Keratinocyte (primary cell): ENCODE measurements at regions not wholly inside any gene's neighbourhood (a gene's known extent, or its start where the extent isn't known, plus 50 kb on each side); places are given as distances from the start of the nearest gene placed in this dataset.

ENCODE experiments used
- DNase-seq: peaks from one replicate; pipeline ENCODE4 v3.0.0-alpha.2; 2011; ENCODE audit warnings: low read depth, missing footprints, low spot score
- FAIRE-seq: peaks from 2 replicates; lab custom pipeline; 2011; peaks lifted over from hg19 to GRCh38; lab: Jason Lieb, UNC
- H2AFZ ChIP-seq: 2 replicates; pipeline ENCODE4 v1.6.0; 2012; ENCODE audit warnings: low read length, control low read depth, inconsistent platforms; ENCODE audit not compliant: control insufficient read depth
- H3K27ac ChIP-seq: 2 replicates; pipeline ENCODE4 v1.5.1; 2011; ENCODE audit warnings: low read length; ENCODE audit not compliant: control insufficient read depth, insufficient read depth
- H3K27me3 ChIP-seq: 3 replicates; pipeline ENCODE4 v1.6.0; 2011; ENCODE audit warnings: low read length; ENCODE audit not compliant: control insufficient read depth, insufficient read depth; ENCODE audit errors: extremely low read depth
- H3K36me3 ChIP-seq, 2 experiments: 2 replicates in 1 of 2; 3 replicates in 1 of 2; pipeline ENCODE4 v1.5.1; 2011; ENCODE audit warnings: low read length in 2 of 2, mild to moderate bottlenecking in 1 of 2; ENCODE audit not compliant: control insufficient read depth in 2 of 2, insufficient read depth in 2 of 2; ENCODE audit errors: extremely low read depth in 1 of 2
- H3K4me1 ChIP-seq: 3 replicates; pipeline ENCODE4 v1.5.1; 2011; ENCODE audit warnings: low read length; ENCODE audit not compliant: control insufficient read depth, insufficient read depth; ENCODE audit errors: extremely low read depth
- H3K4me2 ChIP-seq: 3 replicates; pipeline ENCODE4 v1.6.0; 2011; ENCODE audit warnings: low read depth, low read length; ENCODE audit not compliant: control insufficient read depth, insufficient read depth; ENCODE audit errors: extremely low read depth
- H3K4me3 ChIP-seq, 3 experiments: fragments of 200-600 bp in 1 of 3; sonication (generic) in 1 of 3; 2 replicates in 2 of 3; 3 replicates in 1 of 3; pipeline ENCODE4 v1.5.1; 2011 to 2016; ENCODE audit warnings: low read length in 3 of 3, mild to moderate bottlenecking in 3 of 3, control low read depth in 2 of 3, inconsistent platforms in 1 of 3, low read depth in 1 of 3, mixed read lengths in 1 of 3, mixed run types in 1 of 3, moderate library complexity in 1 of 3; ENCODE audit not compliant: control insufficient read depth in 2 of 3, insufficient read depth in 2 of 3; ENCODE audit errors: extremely low read depth in 1 of 3
- H3K79me2 ChIP-seq: 2 replicates; pipeline ENCODE4 v1.6.0; 2012; ENCODE audit warnings: low read length; ENCODE audit not compliant: control insufficient read depth, insufficient read depth
- H3K9ac ChIP-seq: 3 replicates; pipeline ENCODE4 v1.6.0; 2011; ENCODE audit warnings: low read length; ENCODE audit not compliant: control insufficient read depth, insufficient read depth; ENCODE audit errors: extremely low read depth
- H3K9me1 ChIP-seq: 3 replicates; pipeline ENCODE4 v1.6.0; 2011; ENCODE audit warnings: low read length; ENCODE audit not compliant: control insufficient read depth, insufficient read depth; ENCODE audit errors: extremely low read depth
- H3K9me3 ChIP-seq: 2 replicates; pipeline ENCODE4 v1.5.1; 2012; ENCODE audit warnings: low read depth, low read length; ENCODE audit not compliant: control insufficient read depth
- H4K20me1 ChIP-seq: 3 replicates; pipeline ENCODE4 v1.6.0; 2011; ENCODE audit warnings: low read length; ENCODE audit not compliant: control insufficient read depth, insufficient read depth; ENCODE audit errors: extremely low read depth
- EZH2 ChIP-seq: IDR thresholded peaks from one replicate; pipeline ENCODE4 v1.6.1; 2012; ENCODE audit warnings: inconsistent platforms, mild to moderate bottlenecking, low read length, moderate library complexity
- dilution Hi-C: fragments of 300-500 bp; cut with MboI; formaldehyde crosslinking; loops from one replicate; pipeline ENCODE4 v1.7.0; 2020; ENCODE audit warnings: low sequenced_read_pairs; ENCODE audit not compliant: extremely low pct_ligation_motif_present
- TF ChIP-seq, protein P1 (sequence below), 3 experiments: IDR thresholded peaks in 1 of 3; conservative IDR thresholded peaks in 1 of 3; optimal IDR thresholded peaks in 1 of 3; 2 replicates in 2 of 3; 3 replicates in 1 of 3; pipeline versions ENCODE3 to v1.5.1; 2011; ENCODE audit warnings: low read length in 3 of 3, mild to moderate bottlenecking in 3 of 3, moderate library complexity in 2 of 3, control low read depth in 1 of 3, inconsistent platforms in 1 of 3; ENCODE audit not compliant: insufficient read depth in 2 of 3; ENCODE audit errors: extremely low read depth in 1 of 3

DNA sequence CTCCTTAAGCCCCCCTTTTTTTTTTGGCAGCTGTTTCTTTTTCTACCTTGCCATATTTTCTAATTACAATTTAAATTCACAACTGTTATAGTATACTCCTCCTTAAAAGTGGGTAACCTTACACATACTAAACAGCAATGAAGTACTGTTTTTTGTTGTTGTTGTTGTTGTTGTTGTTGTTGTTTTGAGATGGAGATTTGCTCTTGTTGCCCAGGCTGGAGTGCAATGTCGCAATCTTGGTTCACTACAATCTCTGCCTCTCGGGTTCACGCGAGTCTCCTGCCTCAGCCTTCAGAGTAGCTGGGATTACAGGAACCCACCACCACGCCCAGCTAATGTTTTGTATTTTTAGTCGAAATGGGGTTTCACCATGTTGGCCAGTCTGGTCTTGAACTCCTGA, 669.1 kb upstream of the CDH6 start:
- Histone ChIP-seq H3K36me3 (no peaks in the 10 kb centered on the region), H3K79me2 (no peaks in the 10 kb centered on the region), H3K27ac (no peak overlapping the region), H3K9me3 (no peaks in the 10 kb centered on the region), H4K20me1 (no peaks in the 10 kb centered on the region), H3K4me3 (no peak overlapping the region), H3K27me3 (no peaks in the 10 kb centered on the region), H2AFZ (no peak overlapping the region), H3K4me2 (no peak overlapping the region), H3K9ac (no peak overlapping the region), H3K9me1 (no peaks in the 10 kb centered on the region), H3K4me1 (no peaks in the 10 kb centered on the region)
- DNase-seq (no peak), FAIRE-seq (no peak)
- no peak for TF ChIP-seq EZH2
- dilution Hi-C loops: no loop called here

DNA sequence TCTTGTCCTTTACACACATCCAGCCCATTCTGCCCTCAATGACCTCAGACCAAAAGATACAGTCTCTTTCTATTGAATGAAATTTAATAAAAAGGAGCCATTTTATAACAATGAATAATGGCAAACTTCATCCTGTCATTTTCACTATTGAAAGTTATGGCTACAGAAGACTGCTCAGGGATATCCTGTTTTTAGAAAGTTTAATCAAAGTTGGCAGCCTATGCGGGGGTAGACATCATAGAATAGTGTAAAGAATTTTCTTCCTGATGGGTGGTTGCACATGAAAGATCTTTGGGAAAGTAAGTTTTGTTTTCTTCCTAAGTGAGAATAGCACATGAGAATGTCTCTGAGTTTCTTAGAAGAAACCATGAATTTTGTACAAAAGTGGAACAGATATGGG, 670.4 kb upstream of the CDH6 start:
- no peak overlapping the region for H2AFZ ChIP-seq
- H3K9me3 ChIP-seq: no peaks in the 10 kb centered on the region
- H3K79me2 ChIP-seq: no peaks in the 10 kb centered on the region
- DNase-seq (no peak), FAIRE-seq (no peak)
- no peaks in the 10 kb centered on the region for H3K4me1 ChIP-seq
- no peaks in the 10 kb centered on the region for H3K36me3 ChIP-seq
- H3K27ac ChIP-seq: no peak overlapping the region
- H3K9me1 ChIP-seq: no peaks in the 10 kb centered on the region
- TF ChIP-seq, protein P1, sequence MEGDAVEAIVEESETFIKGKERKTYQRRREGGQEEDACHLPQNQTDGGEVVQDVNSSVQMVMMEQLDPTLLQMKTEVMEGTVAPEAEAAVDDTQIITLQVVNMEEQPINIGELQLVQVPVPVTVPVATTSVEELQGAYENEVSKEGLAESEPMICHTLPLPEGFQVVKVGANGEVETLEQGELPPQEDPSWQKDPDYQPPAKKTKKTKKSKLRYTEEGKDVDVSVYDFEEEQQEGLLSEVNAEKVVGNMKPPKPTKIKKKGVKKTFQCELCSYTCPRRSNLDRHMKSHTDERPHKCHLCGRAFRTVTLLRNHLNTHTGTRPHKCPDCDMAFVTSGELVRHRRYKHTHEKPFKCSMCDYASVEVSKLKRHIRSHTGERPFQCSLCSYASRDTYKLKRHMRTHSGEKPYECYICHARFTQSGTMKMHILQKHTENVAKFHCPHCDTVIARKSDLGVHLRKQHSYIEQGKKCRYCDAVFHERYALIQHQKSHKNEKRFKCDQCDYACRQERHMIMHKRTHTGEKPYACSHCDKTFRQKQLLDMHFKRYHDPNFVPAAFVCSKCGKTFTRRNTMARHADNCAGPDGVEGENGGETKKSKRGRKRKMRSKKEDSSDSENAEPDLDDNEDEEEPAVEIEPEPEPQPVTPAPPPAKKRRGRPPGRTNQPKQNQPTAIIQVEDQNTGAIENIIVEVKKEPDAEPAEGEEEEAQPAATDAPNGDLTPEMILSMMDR (optimal IDR thresholded peaks at IDR 0.05 in 1 of 3, IDR thresholded peaks at IDR 0.05 in 1 of 3, conservative IDR thresholded peaks at IDR 0.05 in 1 of 3; ENCODE audit: extremely low read depth in 1 of 3, insufficient read depth in 2 of 3, low read length in 3 of 3): no peak
- no peak for TF ChIP-seq EZH2
- no peaks in the 10 kb centered on the region for H3K27me3 ChIP-seq
- H3K4me2 ChIP-seq: no peak overlapping the region
- H3K9ac ChIP-seq: no peak overlapping the region
- H4K20me1 ChIP-seq: no peaks in the 10 kb centered on the region
- dilution Hi-C loops: no loop called here
- H3K4me3 ChIP-seq: no peak overlapping the region
